Endothelial cell (in vitro differentiated cells): ENCODE measurements at regions not wholly inside any gene's neighbourhood (a gene's known extent, or its start where the extent isn't known, plus 50 kb on each side); places are given as distances from the start of the nearest gene placed in this dataset.

Experiments used
- DNase-seq: peaks from one replicate; pipeline ENCODE4 v3.0.0; 2021; ENCODE audit warnings: low spot score
- H3K27ac Mint-ChIP-seq: one replicate; pipeline ENCODE4 v1.8.0; 2021; ENCODE audit warnings: mixed read lengths, inconsistent platforms; ENCODE audit not compliant: unreplicated experiment
- H3K27me3 Mint-ChIP-seq: one replicate; pipeline ENCODE4 v1.8.0; 2021; ENCODE audit warnings: mild to moderate bottlenecking, moderate library complexity, mixed read lengths, inconsistent platforms; ENCODE audit not compliant: unreplicated experiment
- H3K36me3 Mint-ChIP-seq: one replicate; pipeline ENCODE4 v1.8.0; 2021; ENCODE audit warnings: mild to moderate bottlenecking, low read depth, mixed read lengths, inconsistent platforms; ENCODE audit not compliant: unreplicated experiment
- H3K4me1 Mint-ChIP-seq: one replicate; pipeline ENCODE4 v1.8.0; 2021; ENCODE audit warnings: mild to moderate bottlenecking, mixed read lengths, inconsistent platforms; ENCODE audit not compliant: unreplicated experiment
- H3K4me3 Mint-ChIP-seq: one replicate; pipeline ENCODE4 v1.8.0; 2021; ENCODE audit warnings: mild to moderate bottlenecking, mixed read lengths, inconsistent platforms; ENCODE audit not compliant: unreplicated experiment
- H3K9me3 Mint-ChIP-seq: one replicate; pipeline ENCODE4 v1.8.0; 2021; ENCODE audit warnings: mixed read lengths, inconsistent platforms; ENCODE audit not compliant: unreplicated experiment
- CTCF ChIP-seq: fragments of 200-600 bp; sonication (generic); IDR thresholded peaks from one replicate; pipeline ENCODE4 v1.5.0; 2021; ENCODE audit warnings: antibody characterized with exemption; ENCODE audit not compliant: unreplicated experiment

GRCh38 chr3:125645616-125646015 lies 50.3 kb upstream of the OSBPL11 start:
- Mint-ChIP-seq H3K27me3 (no peaks in the 10 kb centered on the region), H3K27ac (no peak overlapping the region), H3K4me3 (no peak overlapping the region), H3K4me1 (no peaks in the 10 kb centered on the region), H3K9me3 (no peaks in the 10 kb centered on the region), H3K36me3 (peaks cover 4% of the 10 kb centered on the region)
- DNase-seq = no peak
- no peak for TF ChIP-seq CTCF

- no peak overlapping the region for H3K4me3 Mint-ChIP-seq
- peaks cover 4% of the 10 kb centered on the region for H3K36me3 Mint-ChIP-seq
- no peaks in the 10 kb centered on the region for H3K27me3 Mint-ChIP-seq
- H3K27ac Mint-ChIP-seq = no peak overlapping the region
- H3K4me1 Mint-ChIP-seq = peaks cover 6% of the 10 kb centered on the region
- DNase-seq = no peak
- TF ChIP-seq CTCF = no peak
- H3K9me3 Mint-ChIP-seq = no peaks in the 10 kb centered on the region
Measured at GRCh38 chr3:125646581-125646980, 51.3 kb upstream of the OSBPL11 start.

GRCh38 chr3:125647318-125648014 lies 52.2 kb upstream of the OSBPL11 start:
- H3K4me1 Mint-ChIP-seq = peaks cover 6% of the 10 kb centered on the region
- no peak for DNase-seq
- H3K9me3 Mint-ChIP-seq = no peaks in the 10 kb centered on the region
- no peaks in the 10 kb centered on the region for H3K27me3 Mint-ChIP-seq
- H3K36me3 Mint-ChIP-seq = peaks cover 4% of the 10 kb centered on the region
- H3K27ac Mint-ChIP-seq = no peak overlapping the region
- no peak for TF ChIP-seq CTCF
- no peak overlapping the region for H3K4me3 Mint-ChIP-seq

GRCh38 chr3:125651244-125651643 lies 55.9 kb upstream of the OSBPL11 start:
- DNase-seq = no peak
- Mint-ChIP-seq H3K4me3 (no peak overlapping the region), H3K9me3 (no peaks in the 10 kb centered on the region), H3K36me3 (peaks cover 4% of the 10 kb centered on the region), H3K27ac (no peak overlapping the region), H3K27me3 (no peaks in the 10 kb centered on the region), H3K4me1 (peaks cover 6% of the 10 kb centered on the region)
- no peak for TF ChIP-seq CTCF

GRCh38 chr3:125652349-125652748 lies 57.1 kb upstream of the OSBPL11 start:
- Mint-ChIP-seq H3K36me3 (no peaks in the 10 kb centered on the region), H3K27ac (no peak overlapping the region), H3K4me3 (no peak overlapping the region), H3K27me3 (no peaks in the 10 kb centered on the region), H3K9me3 (no peaks in the 10 kb centered on the region), H3K4me1 (peaks cover 6% of the 10 kb centered on the region)
- no peak for TF ChIP-seq CTCF
- DNase-seq = no peak
